Central memory CD8-positive, alpha-beta T cell (primary cell): ENCODE measurements at regions not wholly inside any gene's neighbourhood (a gene's known extent, or its start where the extent isn't known, plus 50 kb on each side); places are given as distances from the start of the nearest gene placed in this dataset.
"Not testable (repeated sequence)": the region's sequence is repeated elsewhere in the genome, so short reads cannot be mapped to it uniquely, and the experiment has no call there.

Experiments used
- ATAC-seq: fragments of 150-1000 bp; cut with Tn5 transposase; replicated peaks from 2 replicates; pipeline ENCODE4 v1.10.0; 2022; ENCODE audit warnings: mild to moderate bottlenecking, moderate FRiP score, moderate number of reproducible peaks; ENCODE audit not compliant: poor library complexity, severe bottlenecking; ENCODE audit errors: extremely low read depth
- DNase-seq, 2 donors: peaks; one replicate each; pipeline ENCODE4 v3.0.0; 2021; ENCODE audit warnings: low spot score in 2 of 2
- H3K27ac Mint-ChIP-seq: one replicate; pipeline ENCODE4 v1.8.0; 2022; ENCODE audit warnings: low read depth, mild to moderate bottlenecking, moderate library complexity, mixed read lengths
- H3K27me3 Mint-ChIP-seq: one replicate; pipeline ENCODE4 v1.8.0; 2022; ENCODE audit warnings: mixed read lengths
- H3K36me3 Mint-ChIP-seq: one replicate; pipeline ENCODE4 v1.8.0; 2022; ENCODE audit warnings: mild to moderate bottlenecking, moderate library complexity, mixed read lengths; ENCODE audit not compliant: insufficient read depth
- H3K4me1 Mint-ChIP-seq: one replicate; pipeline ENCODE4 v1.8.0; 2022; ENCODE audit warnings: mixed read lengths
- H3K4me3 Mint-ChIP-seq: one replicate; pipeline ENCODE4 v1.8.0; 2022; ENCODE audit warnings: mild to moderate bottlenecking, moderate library complexity, mixed read lengths
- H3K9me3 Mint-ChIP-seq: one replicate; pipeline ENCODE4 v1.8.0; 2022; ENCODE audit warnings: mixed read lengths

DNA sequence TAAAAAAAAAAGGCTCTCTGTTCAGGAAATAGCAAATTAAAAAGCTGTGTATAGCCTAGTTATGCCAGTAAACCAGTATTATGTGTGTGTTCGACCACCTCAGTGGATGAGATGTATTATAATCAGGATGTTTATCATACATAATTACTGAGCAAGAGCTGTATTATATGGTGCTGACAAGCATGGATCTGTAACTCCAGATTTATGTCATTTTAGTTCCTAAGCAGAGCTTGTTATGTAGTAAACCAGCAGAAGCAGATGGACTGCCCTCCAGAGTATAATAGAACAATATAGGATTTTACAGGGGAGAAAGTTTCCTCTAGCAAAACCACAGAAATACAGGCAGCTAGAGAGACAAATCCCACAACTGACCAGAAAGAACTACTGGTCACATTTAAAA, 627.4 kb upstream of the EPHA5 start:
- Mint-ChIP-seq H3K9me3 (peaks cover 16% of the 10 kb centered on the region), H3K27me3 (no peaks in the 10 kb centered on the region), H3K36me3 (no peaks in the 10 kb centered on the region), H3K4me1 (no peaks in the 10 kb centered on the region), H3K27ac (no peak overlapping the region), H3K4me3 (no peak overlapping the region)
- ATAC-seq = no peak
- no peak for DNase-seq

DNA sequence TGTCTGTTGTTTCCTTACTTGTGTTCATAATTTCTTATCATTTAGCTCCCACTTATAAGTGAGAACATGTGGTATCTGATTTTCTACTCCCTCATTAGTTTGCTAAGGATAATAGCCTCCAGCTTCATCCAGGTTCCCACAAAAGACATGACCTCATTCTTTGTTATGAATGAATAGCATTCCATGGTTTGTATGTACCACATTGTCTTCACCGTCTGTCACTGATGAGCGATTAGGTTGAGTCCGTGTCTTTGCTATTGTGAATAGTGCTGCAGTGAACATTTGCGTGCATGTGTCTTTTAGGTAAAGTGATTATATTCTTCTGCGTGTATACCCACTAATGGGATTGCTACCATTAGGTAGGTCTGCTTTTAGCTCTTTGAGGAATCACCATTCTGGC, 624.3 kb upstream of the EPHA5 start:
- H3K4me3 Mint-ChIP-seq = no peak overlapping the region
- DNase-seq (no peak), ATAC-seq (no peak)
- no peaks in the 10 kb centered on the region for H3K36me3 Mint-ChIP-seq
- no peak overlapping the region for H3K27ac Mint-ChIP-seq
- H3K27me3 Mint-ChIP-seq = no peaks in the 10 kb centered on the region
- no peaks in the 10 kb centered on the region for H3K4me1 Mint-ChIP-seq
- peaks cover 11% of the 10 kb centered on the region for H3K9me3 Mint-ChIP-seq

- H3K4me3 Mint-ChIP-seq = no peak overlapping the region
- no peak overlapping the region for H3K27ac Mint-ChIP-seq
- no peaks in the 10 kb centered on the region for H3K4me1 Mint-ChIP-seq
- ATAC-seq (no peak), DNase-seq (no peak)
- H3K9me3 Mint-ChIP-seq = peaks cover 7% of the 10 kb centered on the region
- H3K27me3 Mint-ChIP-seq = no peaks in the 10 kb centered on the region
- no peaks in the 10 kb centered on the region for H3K36me3 Mint-ChIP-seq
These were observed 614.7 kb upstream of the EPHA5 start for GRCh38 chr4:66284991-66285451.

DNA sequence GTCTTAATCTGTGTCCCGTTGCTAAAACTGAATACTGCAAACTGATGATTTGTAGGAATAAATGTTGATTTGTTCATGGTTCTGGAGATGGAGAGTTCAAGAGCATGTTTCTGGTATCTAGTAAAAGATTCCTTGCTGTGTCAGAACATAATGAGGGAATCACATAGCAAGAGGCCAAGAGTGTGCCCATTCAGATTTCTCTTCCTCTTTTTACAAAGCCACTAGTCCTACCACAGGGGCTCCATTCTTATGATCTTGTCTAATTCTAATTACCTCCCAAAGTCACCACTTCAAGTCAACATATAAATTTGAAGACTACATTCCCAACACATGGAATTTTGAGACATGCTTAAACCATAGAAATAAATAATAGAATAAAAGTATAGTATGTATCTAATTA, 608.8 kb upstream of the EPHA5 start:
- peaks cover 23% of the 10 kb centered on the region for H3K9me3 Mint-ChIP-seq
- no peak for ATAC-seq
- no peaks in the 10 kb centered on the region for H3K27me3 Mint-ChIP-seq
- DNase-seq = no peak
- H3K27ac Mint-ChIP-seq = no peak overlapping the region
- H3K4me3 Mint-ChIP-seq = no peak overlapping the region
- H3K4me1 Mint-ChIP-seq = no peaks in the 10 kb centered on the region
- H3K36me3 Mint-ChIP-seq = no peaks in the 10 kb centered on the region

GRCh38 chr4:66275411-66276038, 605.2 kb upstream of the EPHA5 start:
- Mint-ChIP-seq H3K4me3 (no peak overlapping the region), H3K36me3 (no peaks in the 10 kb centered on the region), H3K4me1 (no peaks in the 10 kb centered on the region), H3K27ac (no peak overlapping the region), H3K27me3 (no peaks in the 10 kb centered on the region), H3K9me3 (peaks cover 17% of the 10 kb centered on the region)
- ATAC-seq (no peak), DNase-seq (no peak)

DNA sequence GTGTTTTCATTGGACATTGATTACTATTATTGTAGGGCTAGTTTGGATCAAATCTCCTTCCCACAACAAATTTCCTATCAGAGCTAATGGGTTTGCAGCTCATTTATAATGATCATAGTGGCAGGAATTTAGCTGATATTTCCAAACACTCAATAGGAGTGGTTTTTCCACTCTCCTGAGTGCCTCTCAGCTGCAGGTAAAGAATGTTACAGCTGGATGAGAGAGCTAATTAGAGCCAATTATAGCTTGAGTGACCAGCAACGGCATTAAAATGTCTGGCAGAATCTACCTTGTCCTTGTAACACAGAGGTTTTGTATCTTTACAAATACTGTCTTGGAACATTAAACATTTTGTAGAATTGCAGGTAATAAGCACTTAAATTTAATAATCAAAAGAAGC, 602.8 kb upstream of the EPHA5 start:
- H3K4me3 Mint-ChIP-seq = no peak overlapping the region
- H3K9me3 Mint-ChIP-seq = peaks cover 18% of the 10 kb centered on the region

DNA sequence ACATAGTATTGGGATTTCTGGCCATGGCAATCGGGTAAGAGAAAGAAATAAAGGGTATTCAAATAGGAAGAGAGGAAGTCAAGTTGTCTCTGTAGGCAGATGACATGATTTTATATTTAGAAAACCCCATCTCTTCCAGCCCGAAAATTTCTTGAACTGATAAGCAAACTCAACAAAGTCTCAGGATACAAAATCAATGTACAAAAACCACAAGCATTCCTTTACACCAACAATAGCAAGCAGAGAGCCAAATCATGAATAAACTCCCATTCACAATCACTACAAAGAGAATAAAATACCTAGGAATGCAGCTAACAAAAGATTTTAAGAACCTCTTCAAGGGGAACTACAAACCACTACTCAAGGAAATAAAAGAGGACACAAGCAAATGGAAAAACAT, 600.1 kb upstream of the EPHA5 start:
- DNase-seq, H3K27me3 Mint-ChIP-seq, H3K36me3 Mint-ChIP-seq, H3K4me1 Mint-ChIP-seq, ATAC-seq, H3K27ac Mint-ChIP-seq, H3K4me3 Mint-ChIP-seq: not testable (repeated sequence)
- peaks cover 16% of the 10 kb centered on the region for H3K9me3 Mint-ChIP-seq

More for the DNA sequence above, 602.8 kb upstream of the EPHA5 start:
- no peaks in the 10 kb centered on the region for H3K36me3 Mint-ChIP-seq
- DNase-seq (no peak), ATAC-seq (no peak)
- H3K27ac Mint-ChIP-seq = no peak overlapping the region
- no peaks in the 10 kb centered on the region for H3K4me1 Mint-ChIP-seq
- no peaks in the 10 kb centered on the region for H3K27me3 Mint-ChIP-seq

GRCh38 chr4:66266554-66266953, 596.3 kb upstream of the EPHA5 start:
- not testable (repeated sequence) for H3K27me3 Mint-ChIP-seq, H3K27ac Mint-ChIP-seq, H3K4me1 Mint-ChIP-seq, H3K4me3 Mint-ChIP-seq, H3K36me3 Mint-ChIP-seq, ATAC-seq, DNase-seq
- peaks cover 22% of the 10 kb centered on the region for H3K9me3 Mint-ChIP-seq

DNA sequence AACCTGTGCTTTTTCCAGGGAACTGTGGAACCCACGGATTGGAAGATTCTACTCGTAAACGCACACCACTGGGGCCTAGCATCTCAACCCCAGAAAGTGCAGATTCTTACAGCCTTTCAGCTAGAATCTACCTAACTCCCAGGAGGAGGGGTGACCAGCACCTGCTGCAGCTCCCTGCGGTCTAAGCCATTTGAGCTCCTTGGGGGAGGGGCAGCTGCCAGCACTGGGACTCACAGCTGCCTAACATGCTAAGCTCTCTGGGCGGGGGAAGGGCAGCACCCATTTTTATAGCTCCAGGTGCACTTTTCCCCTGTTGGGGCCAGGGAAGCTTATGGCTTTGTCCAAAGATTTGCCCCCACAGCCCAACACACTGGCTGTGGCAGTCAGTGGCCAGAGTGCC, 595.7 kb upstream of the EPHA5 start:
- no peak for DNase-seq
- Mint-ChIP-seq H3K4me3 (no peak overlapping the region), H3K9me3 (peaks cover 22% of the 10 kb centered on the region), H3K27ac (no peak overlapping the region), H3K4me1 (no peaks in the 10 kb centered on the region), H3K36me3 (no peaks in the 10 kb centered on the region), H3K27me3 (no peaks in the 10 kb centered on the region)
- ATAC-seq = no peak

- Mint-ChIP-seq H3K4me3 (no peak overlapping the region), H3K4me1 (no peaks in the 10 kb centered on the region), H3K27ac (no peak overlapping the region), H3K9me3 (peaks cover 13% of the 10 kb centered on the region), H3K27me3 (no peaks in the 10 kb centered on the region), H3K36me3 (no peaks in the 10 kb centered on the region)
- no peak for ATAC-seq
- DNase-seq = no peak
These were observed 582.0 kb upstream of the EPHA5 start for GRCh38 chr4:66252291-66252690.

DNA sequence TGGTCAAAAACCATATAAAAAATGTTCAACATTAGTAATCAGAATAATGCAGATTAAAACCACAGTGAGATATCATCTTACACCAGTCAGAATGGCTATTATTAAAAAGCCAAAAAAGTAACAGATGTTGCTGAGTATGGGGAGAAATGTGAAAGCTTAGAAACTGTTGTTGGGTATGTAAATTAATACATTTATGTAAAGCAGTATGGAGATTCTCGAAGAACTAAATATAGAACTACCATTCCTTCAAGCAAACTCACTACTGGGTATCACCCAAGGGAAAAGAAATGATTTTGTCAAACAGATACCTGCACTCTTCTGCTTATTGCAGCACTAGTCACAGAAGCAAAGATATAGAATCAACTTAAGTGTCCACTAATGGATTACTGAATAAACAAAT, 576.4 kb upstream of the EPHA5 start:
- Mint-ChIP-seq H3K27me3 (no peaks in the 10 kb centered on the region), H3K27ac (no peak overlapping the region), H3K9me3 (peaks cover 30% of the 10 kb centered on the region), H3K4me1 (no peaks in the 10 kb centered on the region), H3K4me3 (no peak overlapping the region), H3K36me3 (no peaks in the 10 kb centered on the region)
- DNase-seq (no peak), ATAC-seq (no peak)

GRCh38 chr4:66235876-66236275, 565.6 kb upstream of the EPHA5 start:
- peaks cover 30% of the 10 kb centered on the region for H3K9me3 Mint-ChIP-seq
- H3K36me3 Mint-ChIP-seq = no peaks in the 10 kb centered on the region
- no peak overlapping the region for H3K4me3 Mint-ChIP-seq
- DNase-seq (no peak), ATAC-seq (no peak)
- H3K27me3 Mint-ChIP-seq = no peaks in the 10 kb centered on the region
- no peaks in the 10 kb centered on the region for H3K4me1 Mint-ChIP-seq
- H3K27ac Mint-ChIP-seq = no peak overlapping the region

GRCh38 chr4:66229885-66230284, 559.6 kb upstream of the EPHA5 start:
- no peaks in the 10 kb centered on the region for H3K27me3 Mint-ChIP-seq
- DNase-seq = no peak
- no peak overlapping the region for H3K4me3 Mint-ChIP-seq
- peaks cover 2% of the 10 kb centered on the region for H3K36me3 Mint-ChIP-seq
- no peaks in the 10 kb centered on the region for H3K4me1 Mint-ChIP-seq
- no peak for ATAC-seq
- H3K9me3 Mint-ChIP-seq = peaks cover 10% of the 10 kb centered on the region
- H3K27ac Mint-ChIP-seq = no peak overlapping the region
